SK-N-SH (cell line): ENCODE measurements at regions not wholly inside any gene's neighbourhood (a gene's known extent, or its start where the extent isn't known, plus 50 kb on each side); places are given as distances from the start of the nearest gene placed in this dataset.

Source experiments
- CTCF ChIA-PET: fragments of 300-600, 350-600 bp; formaldehyde crosslinking; extraction: SDS; loops from one replicate; lab custom pipeline; 2021; lab: Yijun Ruan, JAX
- POLR2A ChIA-PET: fragments of 350-600 bp; sonication (Branson Sonifier 250); formaldehyde crosslinking; extraction: SDS; loops from one replicate; lab custom pipeline; 2020; ENCODE audit warnings: antibody characterized with exemption, inconsistent platforms; lab: Yijun Ruan, JAX
- DNase-seq: peaks from one replicate; pipeline ENCODE4 v3.0.0; 2012
- H2AFZ ChIP-seq: fragments of 200-600 bp; sonication (generic); 2 replicates; pipeline ENCODE4 v1.8.1; 2016; ENCODE audit warnings: antibody characterized with exemption, mild to moderate bottlenecking, low read depth
- H3F3A ChIP-seq: fragments of 200-600 bp; sonication (generic); replicated peaks from 2 replicates; pipeline ENCODE3; 2016; ENCODE audit warnings: antibody characterized with exemption, mild to moderate bottlenecking; ENCODE audit not compliant: insufficient read depth
- H3K27ac ChIP-seq, 2 experiments: fragments of 200-500 bp in 1 of 2; fragments of 200-600 bp in 1 of 2; sonication (Bioruptor generic) in 1 of 2; sonication (generic), shearing (Covaris generic) in 1 of 2; 2 replicates each; pipeline versions ENCODE4 v1.5.1 to v1.6.1; 2014 to 2016; ENCODE audit warnings: low read depth in 2 of 2, inconsistent platforms in 1 of 2, low read length in 1 of 2, mild to moderate bottlenecking in 1 of 2, mixed read lengths in 1 of 2
- H3K27me3 ChIP-seq: fragments of 200-600 bp; sonication (generic), shearing (Covaris generic); 2 replicates; pipeline ENCODE4 v1.6.1; 2016; ENCODE audit warnings: mixed run types; ENCODE audit not compliant: insufficient read depth
- H3K36me3 ChIP-seq, 2 experiments: fragments of 200-500 bp in 1 of 2; fragments of 200-600 bp in 1 of 2; sonication (Bioruptor generic) in 1 of 2; sonication (generic) in 1 of 2; replicated peaks in 1 of 2; 2 replicates each; pipeline versions ENCODE3 to v1.5.1; 2014 to 2016; ENCODE audit warnings: low read length in 1 of 2, mild to moderate bottlenecking in 1 of 2; ENCODE audit not compliant: insufficient read depth in 2 of 2, control insufficient read depth in 1 of 2
- H3K4me1 ChIP-seq, 2 experiments: fragments of 200-500 bp in 1 of 2; fragments of 200-600 bp in 1 of 2; sonication (Bioruptor generic) in 1 of 2; sonication (generic), shearing (Covaris generic) in 1 of 2; 2 replicates each; pipeline versions ENCODE4 v1.5.1 to v1.6.1; 2014 to 2016; ENCODE audit warnings: low read depth in 1 of 2, low read length in 1 of 2, mixed run types in 1 of 2; ENCODE audit not compliant: insufficient read depth in 2 of 2, control insufficient read depth in 1 of 2
- H3K4me2 ChIP-seq: fragments of 200-600 bp; sonication (generic), shearing (Covaris generic); 2 replicates; pipeline ENCODE4 v1.6.1; 2017; ENCODE audit warnings: mixed run types
- H3K4me3 ChIP-seq, 2 experiments: fragments of 200-500 bp in 1 of 2; fragments of 200-600 bp in 1 of 2; sonication (Bioruptor generic) in 1 of 2; sonication (generic), shearing (Covaris generic) in 1 of 2; 2 replicates each; pipeline versions ENCODE4 v1.5.1 to v1.8.1; 2014 to 2016; ENCODE audit warnings: low read depth in 2 of 2, inconsistent platforms in 1 of 2, low read length in 1 of 2, mild to moderate bottlenecking in 1 of 2, mixed read lengths in 1 of 2, moderate library complexity in 1 of 2
- H3K79me2 ChIP-seq: fragments of 200-600 bp; sonication (generic); 2 replicates; pipeline ENCODE4 v1.8.1; 2017; ENCODE audit warnings: mild to moderate bottlenecking; ENCODE audit not compliant: insufficient read depth
- H3K9ac ChIP-seq: fragments of 200-600 bp; sonication (generic); 2 replicates; pipeline ENCODE4 v1.6.1; 2017; ENCODE audit warnings: mixed run types
- H3K9me2 ChIP-seq: fragments of 200-600 bp; sonication (generic); 2 replicates; pipeline ENCODE4 v1.6.1; 2017; ENCODE audit warnings: mixed run types
- H3K9me3 ChIP-seq: fragments of 200-600 bp; sonication (generic); 2 replicates; pipeline ENCODE4 v1.6.1; 2017; ENCODE audit warnings: mixed run types, mild to moderate bottlenecking, moderate library complexity
- H4K20me1 ChIP-seq: fragments of 200-600 bp; sonication (generic); 2 replicates; pipeline ENCODE4 v1.6.1; 2017; ENCODE audit warnings: mild to moderate bottlenecking, mixed run types; ENCODE audit not compliant: insufficient read depth
- EP300 ChIP-seq, 2 experiments: IDR thresholded peaks; 2 replicates each; pipeline versions ENCODE4 v1.4.0 to v1.6.1; 2012; ENCODE audit warnings: borderline replicate concordance in 1 of 2, low read depth in 1 of 2, low read length in 1 of 2
- EZH2phosphoT487 ChIP-seq: fragments of 200-600 bp; sonication (generic); IDR thresholded peaks from 2 replicates; pipeline ENCODE4 v1.6.1; 2017; ENCODE audit warnings: low read depth, mixed run types, mild to moderate bottlenecking, antibody characterized with exemption, moderate library complexity, borderline replicate concordance
- FOXM1 ChIP-seq: IDR thresholded peaks from 2 replicates; pipeline ENCODE4 v1.4.0; 2012; ENCODE audit warnings: low read depth, mild to moderate bottlenecking
- JUND ChIP-seq: IDR thresholded peaks from 2 replicates; pipeline ENCODE4 v1.4.0; 2012
- MEF2A ChIP-seq: IDR thresholded peaks from 2 replicates; pipeline ENCODE4 v1.4.0; 2012; ENCODE audit warnings: low read depth, borderline replicate concordance
- NFIC ChIP-seq: IDR thresholded peaks from 2 replicates; pipeline ENCODE4 v1.4.0; 2012; ENCODE audit warnings: borderline replicate concordance
- NRF1 ChIP-seq: IDR thresholded peaks from 2 replicates; pipeline ENCODE4 v1.6.1; 2012; ENCODE audit warnings: low read depth, mild to moderate bottlenecking, low read length
- PBX3 ChIP-seq: IDR thresholded peaks from 2 replicates; pipeline ENCODE4; 2012
- RAD21 ChIP-seq: IDR thresholded peaks from 2 replicates; pipeline ENCODE4 v1.6.1; 2012; ENCODE audit warnings: mild to moderate bottlenecking, low read length
- RFX5 ChIP-seq: IDR thresholded peaks from 2 replicates; pipeline ENCODE4 v1.6.1; 2012; ENCODE audit warnings: mild to moderate bottlenecking, improper control_type of control experiment, low read length
- SIN3A ChIP-seq: IDR thresholded peaks from 2 replicates; pipeline ENCODE4 v1.6.1; 2012; ENCODE audit warnings: low read depth, mild to moderate bottlenecking, low read length, moderate library complexity, borderline replicate concordance
- SMC3 ChIP-seq: IDR thresholded peaks from 2 replicates; pipeline ENCODE4 v1.6.1; 2012; ENCODE audit warnings: low read depth, low read length, improper control_type of control experiment
- TAF1 ChIP-seq: IDR thresholded peaks from 2 replicates; pipeline ENCODE4 v1.6.1; 2012; ENCODE audit warnings: low read depth, mild to moderate bottlenecking, low read length, moderate library complexity, borderline replicate concordance
- ZBTB33 ChIP-seq: IDR thresholded peaks from 2 replicates; pipeline ENCODE4 v1.4.0; 2012; ENCODE audit warnings: low read depth, borderline replicate concordance
- TF ChIP-seq, protein P1 (sequence below): fragments of 150-350 bp; IDR thresholded peaks from 2 replicates; pipeline ENCODE4 v1.6.1; 2016; ENCODE audit warnings: mild to moderate bottlenecking, low read depth, low read length
- TF ChIP-seq, protein P2 (sequence below): IDR thresholded peaks from 2 replicates; pipeline ENCODE4 v1.4.0; 2012; ENCODE audit warnings: low read depth, borderline replicate concordance
- TF ChIP-seq, protein P3 (sequence below): IDR thresholded peaks from 2 replicates; pipeline ENCODE4 v1.4.0; 2012; ENCODE audit warnings: low read depth

DNA sequence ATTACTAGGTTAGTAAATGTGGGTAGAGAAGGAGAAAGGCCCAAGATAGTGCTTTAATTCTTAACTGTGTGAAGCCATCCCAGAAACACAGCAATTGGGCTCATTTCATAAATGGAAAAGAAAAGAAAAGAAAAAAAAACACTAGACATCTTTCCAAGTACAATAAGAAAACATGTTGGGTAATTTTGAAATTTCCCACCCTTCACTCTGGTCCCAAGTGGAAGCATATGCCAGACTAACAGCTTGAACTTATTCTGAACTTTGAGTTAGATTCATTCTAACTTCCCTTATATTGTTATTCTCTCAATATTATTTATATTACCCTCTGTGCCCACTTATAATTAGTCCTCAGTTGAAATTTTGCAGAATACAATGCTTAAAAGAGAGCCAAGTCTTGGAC lies 113.4 kb upstream of the GHR start:
- H3K27me3 ChIP-seq, result no peaks in the 10 kb centered on the region
- no peaks in the 10 kb centered on the region for H4K20me1 ChIP-seq
- H3K9me2 ChIP-seq, result no peaks in the 10 kb centered on the region
- H3F3A ChIP-seq, result no peaks in the 10 kb centered on the region
- ChIA-PET POLR2A (no interaction called here), CTCF (no interaction called here)
- H3K79me2 ChIP-seq, result no peaks in the 10 kb centered on the region
- no peak overlapping the region for H2AFZ ChIP-seq
- H3K9me3 ChIP-seq, result no peaks in the 10 kb centered on the region
- H3K4me1 ChIP-seq, result no peaks in the 10 kb centered on the region
- no peak overlapping the region for H3K27ac ChIP-seq
- H3K36me3 ChIP-seq, result no peaks in the 10 kb centered on the region
- no peak overlapping the region for H3K9ac ChIP-seq
- no peak for DNase-seq
- H3K4me2 ChIP-seq, result no peak overlapping the region
- H3K4me3 ChIP-seq, result no peak overlapping the region
- TF ChIP-seq FOXM1 (no peak), SMC3 (no peak), EZH2phosphoT487 (no peak), TAF1 (no peak), ZBTB33 (no peak), SIN3A (no peak), NRF1 (no peak), PBX3 (no peak), RFX5 (no peak), RAD21 (no peak), MEF2A (no peak), EP300 (IDR thresholded peaks at IDR 0.05; ENCODE audit: borderline replicate concordance in 1 of 2, low read depth in 1 of 2, low read length in 1 of 2) (no peak), NFIC (no peak), JUND (no peak)
- TF ChIP-seq, protein P1, sequence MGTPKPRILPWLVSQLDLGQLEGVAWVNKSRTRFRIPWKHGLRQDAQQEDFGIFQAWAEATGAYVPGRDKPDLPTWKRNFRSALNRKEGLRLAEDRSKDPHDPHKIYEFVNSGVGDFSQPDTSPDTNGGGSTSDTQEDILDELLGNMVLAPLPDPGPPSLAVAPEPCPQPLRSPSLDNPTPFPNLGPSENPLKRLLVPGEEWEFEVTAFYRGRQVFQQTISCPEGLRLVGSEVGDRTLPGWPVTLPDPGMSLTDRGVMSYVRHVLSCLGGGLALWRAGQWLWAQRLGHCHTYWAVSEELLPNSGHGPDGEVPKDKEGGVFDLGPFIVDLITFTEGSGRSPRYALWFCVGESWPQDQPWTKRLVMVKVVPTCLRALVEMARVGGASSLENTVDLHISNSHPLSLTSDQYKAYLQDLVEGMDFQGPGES, result no peak
- TF ChIP-seq, protein P2, sequence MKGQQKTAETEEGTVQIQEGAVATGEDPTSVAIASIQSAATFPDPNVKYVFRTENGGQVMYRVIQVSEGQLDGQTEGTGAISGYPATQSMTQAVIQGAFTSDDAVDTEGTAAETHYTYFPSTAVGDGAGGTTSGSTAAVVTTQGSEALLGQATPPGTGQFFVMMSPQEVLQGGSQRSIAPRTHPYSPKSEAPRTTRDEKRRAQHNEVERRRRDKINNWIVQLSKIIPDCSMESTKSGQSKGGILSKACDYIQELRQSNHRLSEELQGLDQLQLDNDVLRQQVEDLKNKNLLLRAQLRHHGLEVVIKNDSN, result no peak
- TF ChIP-seq, protein P3, sequence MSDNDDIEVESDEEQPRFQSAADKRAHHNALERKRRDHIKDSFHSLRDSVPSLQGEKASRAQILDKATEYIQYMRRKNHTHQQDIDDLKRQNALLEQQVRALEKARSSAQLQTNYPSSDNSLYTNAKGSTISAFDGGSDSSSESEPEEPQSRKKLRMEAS, result no peak
